GM18499 (cell line): ENCODE measurements at regions not wholly inside any gene's neighbourhood (a gene's known extent, or its start where the extent isn't known, plus 50 kb on each side); places are given as distances from the start of the nearest gene placed in this dataset.
A peak's percentile ranks its signal among the peaks of the same experiment; 100 is the strongest.
"Not testable (repeated sequence)": the region's sequence is repeated elsewhere in the genome, so short reads cannot be mapped to it uniquely, and the experiment has no call there.

Experiments
- ATAC-seq: cut with Tn5 transposase; IDR thresholded peaks from one replicate; pipeline ENCODE4 v1.9.1; 2021; ENCODE audit warnings: moderate number of reproducible peaks; ENCODE audit not compliant: insufficient read depth, unreplicated experiment

DNA sequence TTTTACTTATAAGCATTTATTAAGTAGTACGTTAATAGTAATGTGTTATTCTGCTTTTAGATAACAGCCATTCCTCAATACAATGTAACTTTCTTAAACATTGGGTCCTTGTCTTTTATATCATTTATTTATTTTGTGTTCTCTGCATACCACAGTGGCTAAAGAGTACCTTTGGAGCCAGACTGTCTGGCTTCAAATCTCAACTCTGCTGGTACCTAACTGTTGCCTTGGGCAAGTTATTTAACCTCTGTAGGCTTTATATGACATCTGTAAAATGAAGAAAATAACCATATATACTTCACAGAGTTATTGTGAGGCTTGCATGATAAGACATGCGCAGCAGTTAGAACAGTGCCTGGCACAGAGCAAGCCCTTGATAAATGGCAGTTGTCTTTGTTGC, 397.6 kb downstream of the MDFIC start:
- no peak for ATAC-seq

DNA sequence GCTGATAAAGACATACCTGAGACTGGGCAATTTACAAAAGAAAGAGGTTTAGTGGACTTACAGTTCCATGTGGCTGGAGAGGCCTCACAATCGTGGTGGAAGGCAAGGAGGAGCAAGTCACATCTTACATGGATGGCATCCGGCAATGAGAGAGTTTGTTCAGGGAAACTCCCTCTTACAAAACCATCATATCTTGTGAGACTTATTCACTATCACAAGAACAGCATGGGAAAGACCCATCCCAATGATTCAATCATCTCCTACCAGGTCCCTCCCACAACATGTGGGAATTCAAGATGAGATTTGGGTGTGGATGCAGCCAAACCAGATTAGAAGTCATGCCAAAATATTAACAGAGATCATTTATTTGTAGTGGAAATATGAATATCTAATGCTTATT, 388.4 kb downstream of the MDFIC start:
- not testable (repeated sequence) for ATAC-seq

DNA sequence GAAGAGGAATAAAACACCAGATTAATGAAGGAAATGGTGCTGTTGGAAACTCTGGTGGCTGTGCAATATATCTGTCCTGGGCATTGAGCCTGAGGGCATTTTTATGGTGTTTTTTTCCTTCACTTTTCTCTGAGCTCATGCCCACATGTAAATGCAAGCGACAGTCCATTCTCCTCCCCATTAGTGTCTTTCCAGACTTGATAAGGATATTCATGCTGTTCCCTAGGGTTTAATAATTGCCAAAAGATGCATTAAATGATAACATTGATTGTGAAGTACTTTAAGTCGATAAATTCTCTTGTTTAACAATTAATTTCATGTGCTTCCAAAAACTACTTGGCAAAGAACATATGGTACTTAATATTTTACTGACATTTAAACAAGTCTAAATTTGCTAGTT, 384.7 kb downstream of the MDFIC start:
- ATAC-seq: no peak

DNA sequence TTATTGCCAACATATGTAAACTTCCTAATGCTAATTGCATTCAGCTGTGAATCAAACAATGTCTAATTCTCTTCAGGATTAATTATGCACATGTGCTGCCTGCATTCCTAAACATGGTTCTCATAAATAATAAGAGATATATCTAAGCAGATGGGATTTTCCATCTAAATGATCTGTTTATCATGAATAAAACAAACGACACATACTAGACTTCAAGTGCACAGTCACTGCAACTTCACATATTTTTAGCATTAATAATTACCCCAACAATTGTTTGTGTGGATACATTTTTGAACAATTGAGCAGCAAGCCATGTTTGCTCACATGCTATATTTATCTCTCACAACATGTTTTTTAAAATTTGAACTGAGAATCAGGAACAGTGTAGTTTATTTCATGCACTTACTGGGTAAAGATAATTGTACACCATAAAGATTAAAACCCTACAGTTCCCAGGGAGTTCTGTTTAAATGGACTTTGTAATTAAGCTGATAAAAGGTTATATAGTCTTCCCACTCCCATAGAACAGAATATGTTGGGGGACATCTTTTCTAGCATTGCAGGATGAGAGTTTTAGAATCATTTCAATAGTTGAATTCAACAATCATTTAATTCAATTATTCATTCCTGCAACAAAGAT, 378.5 kb downstream of the MDFIC start:
- ATAC-seq: no peak

DNA sequence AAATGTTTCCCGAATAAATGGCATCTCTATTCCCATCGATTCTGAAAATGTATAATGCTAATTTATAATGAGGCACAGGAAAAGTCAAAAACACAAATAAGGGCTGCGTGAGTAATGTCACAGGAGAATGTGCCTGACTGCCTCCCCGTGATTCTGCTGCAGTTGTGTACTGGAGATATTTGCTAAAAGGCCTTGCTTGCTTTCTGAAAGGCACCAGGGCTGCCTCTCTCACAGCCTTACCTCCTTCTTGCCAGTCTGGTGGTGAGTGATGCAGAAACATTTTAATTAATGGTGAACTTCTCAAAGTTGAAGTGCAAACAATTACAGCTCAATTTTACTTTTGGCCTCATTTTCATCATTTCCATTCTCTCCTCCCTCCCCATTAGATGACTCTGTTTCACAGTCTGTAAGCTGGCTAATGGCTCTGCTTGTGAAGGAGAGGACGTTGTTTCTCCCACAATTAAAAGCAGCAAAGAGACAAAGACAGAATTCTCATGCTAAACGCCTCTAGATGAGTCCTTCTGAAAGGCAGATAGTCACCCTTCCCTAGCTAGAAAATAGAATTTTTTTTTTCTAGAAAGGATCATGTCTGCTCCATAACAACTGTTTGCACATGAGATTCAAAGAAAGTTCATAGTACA, 377.6 kb downstream of the MDFIC start:
- no peak for ATAC-seq

DNA sequence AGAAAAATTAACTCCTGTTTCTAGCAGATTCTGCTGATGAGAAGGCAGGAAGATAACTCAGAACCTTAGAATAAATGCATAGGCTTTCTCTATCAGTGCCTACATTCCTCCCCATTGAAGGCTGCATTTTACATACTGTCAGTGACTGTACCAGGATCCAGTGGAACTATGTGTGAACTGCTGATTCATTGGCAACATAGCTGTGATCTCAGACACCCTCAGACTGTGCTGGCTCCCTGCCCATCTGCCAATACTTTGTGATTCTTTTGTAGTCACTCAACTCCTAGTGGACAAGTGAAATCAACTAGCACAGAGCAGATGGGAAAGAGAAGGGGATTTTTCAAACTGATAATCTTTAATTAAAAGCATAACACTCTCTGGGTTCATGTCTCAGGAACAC, 375.8 kb downstream of the MDFIC start:
- no peak for ATAC-seq

DNA sequence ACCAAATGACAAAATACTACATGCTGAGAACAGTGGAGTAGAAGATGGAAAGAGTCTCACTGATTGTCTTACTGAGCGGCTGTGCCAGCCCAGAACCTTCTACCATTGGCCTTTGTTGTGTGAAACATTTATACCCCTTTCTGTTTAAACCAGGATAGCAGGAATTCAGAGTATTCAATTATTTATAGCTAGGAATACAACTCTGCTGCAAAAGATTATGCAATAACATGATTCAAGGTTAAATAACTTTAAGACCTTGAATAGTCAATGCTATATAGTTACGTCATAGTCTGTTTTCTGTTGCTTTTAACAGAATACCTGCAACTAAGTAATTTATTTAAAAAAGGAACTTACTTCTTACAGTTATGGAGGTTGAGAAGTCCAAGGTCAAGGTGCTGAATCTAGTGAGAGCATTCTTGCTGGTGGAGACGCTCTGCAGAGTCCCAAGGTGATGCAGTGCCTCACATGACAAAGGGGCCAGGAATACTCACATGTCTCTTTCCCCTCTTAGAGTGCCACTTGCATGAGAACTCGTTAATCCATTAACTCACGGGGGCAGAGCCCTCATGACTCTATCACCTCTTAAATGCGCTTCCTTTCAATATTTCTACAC, 371.8 kb downstream of the MDFIC start:
- no peak for ATAC-seq

DNA sequence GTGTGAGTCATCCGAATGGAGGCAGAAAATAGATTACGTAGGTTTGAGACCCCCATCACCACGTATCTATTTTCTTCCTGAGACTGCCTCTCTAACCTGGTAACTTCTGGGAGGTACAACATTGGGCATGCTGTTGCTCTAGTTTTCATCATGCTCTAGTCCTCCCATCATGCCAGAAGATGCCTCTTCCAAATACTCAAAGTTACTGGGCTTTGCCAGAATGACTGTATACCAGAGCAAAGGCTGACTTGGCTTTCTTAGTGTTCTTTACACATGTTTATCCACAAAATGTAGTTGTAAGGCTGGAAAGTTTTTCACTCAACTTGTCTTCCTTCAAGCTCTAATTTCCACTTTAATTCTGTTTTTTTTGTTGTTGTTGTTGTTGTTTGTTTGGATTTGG, 370.5 kb downstream of the MDFIC start:
- ATAC-seq: no peak

DNA sequence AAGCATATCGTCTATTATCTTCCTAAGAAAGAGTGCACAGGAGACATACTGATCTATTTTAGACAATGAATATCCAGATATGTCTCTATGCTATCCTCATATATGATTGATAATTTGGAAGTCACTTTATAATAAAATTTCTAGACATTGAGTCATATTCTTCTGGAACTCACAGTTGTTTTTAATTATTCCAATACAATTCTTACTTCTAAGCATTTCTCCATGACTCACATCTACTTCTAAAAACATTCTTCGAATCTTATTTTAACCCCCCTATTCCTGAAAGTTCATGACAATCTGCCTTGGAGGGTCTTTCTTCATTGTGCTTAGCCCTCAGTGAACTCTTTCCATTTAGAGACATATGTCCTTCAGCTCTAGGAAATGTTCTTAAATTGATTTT, 368.1 kb downstream of the MDFIC start:
- no peak for ATAC-seq

DNA sequence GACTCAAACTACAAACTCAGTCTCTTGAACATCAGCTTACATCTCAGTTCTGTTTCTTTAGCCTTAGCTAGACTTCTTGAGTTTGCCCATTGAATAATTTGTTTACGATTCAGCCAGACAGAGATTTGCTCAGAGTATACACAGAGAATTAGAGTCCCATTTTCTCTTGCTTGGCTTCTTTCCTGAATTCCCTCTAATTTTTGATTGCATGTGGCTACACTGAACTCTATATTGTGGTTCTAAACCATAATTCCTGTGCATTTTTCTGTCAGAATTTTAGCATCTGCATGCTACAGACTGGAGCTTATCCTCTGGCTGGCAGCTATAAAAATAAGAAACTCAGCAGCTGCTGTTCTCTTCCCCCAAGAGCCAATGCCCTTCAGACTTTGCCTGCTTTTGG, 354.9 kb downstream of the MDFIC start:
- no peak for ATAC-seq

DNA sequence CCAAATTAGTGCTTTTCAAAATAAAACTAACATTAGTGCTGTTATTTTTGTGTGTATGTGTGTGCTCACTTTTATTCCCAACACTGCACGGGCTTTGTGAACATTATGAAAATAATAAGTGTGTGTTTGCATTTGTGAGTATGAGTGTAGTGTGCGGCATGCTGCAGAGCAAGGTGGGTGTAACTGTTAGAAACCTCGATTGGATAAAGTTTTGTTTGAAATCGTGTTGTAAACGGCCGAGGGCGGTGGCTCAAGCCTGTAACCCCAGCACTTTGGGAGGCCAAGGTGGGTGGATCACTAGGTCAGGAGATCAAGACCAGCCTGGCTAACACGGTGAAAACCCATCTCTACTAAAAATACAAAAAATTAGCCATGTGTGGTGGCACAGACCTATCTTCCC, 352.0 kb downstream of the MDFIC start:
- ATAC-seq: not testable (repeated sequence)

DNA sequence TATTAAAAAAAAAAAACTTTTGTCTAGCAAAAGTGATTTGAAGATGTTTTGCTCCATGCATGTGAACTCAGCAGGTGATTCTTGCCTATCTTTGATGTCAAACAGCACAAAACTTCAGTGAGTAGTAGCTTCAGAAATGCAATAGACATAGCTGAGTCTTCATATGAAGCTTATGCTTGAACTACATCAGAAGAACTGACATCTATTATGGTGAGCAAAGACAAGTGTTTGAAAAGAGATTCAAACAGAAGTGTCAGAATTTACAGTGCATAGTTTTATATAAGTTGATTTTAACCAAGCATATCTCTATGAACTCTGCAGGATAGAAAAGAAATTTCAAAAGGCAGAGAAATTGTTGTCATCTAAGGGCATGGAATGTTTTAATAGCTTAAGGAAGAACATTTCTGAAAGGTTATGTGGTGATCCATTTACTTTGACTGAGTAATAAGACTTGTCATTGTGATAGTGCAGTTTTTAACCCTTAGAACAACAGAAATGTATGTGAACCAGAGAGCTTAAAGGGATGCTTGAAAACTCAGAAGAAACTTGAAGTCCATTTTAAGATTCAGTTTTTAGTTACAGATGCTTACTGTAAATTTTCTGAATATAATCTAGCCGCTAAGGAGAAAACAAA, 351.4 kb downstream of the MDFIC start:
- no peak for ATAC-seq

DNA sequence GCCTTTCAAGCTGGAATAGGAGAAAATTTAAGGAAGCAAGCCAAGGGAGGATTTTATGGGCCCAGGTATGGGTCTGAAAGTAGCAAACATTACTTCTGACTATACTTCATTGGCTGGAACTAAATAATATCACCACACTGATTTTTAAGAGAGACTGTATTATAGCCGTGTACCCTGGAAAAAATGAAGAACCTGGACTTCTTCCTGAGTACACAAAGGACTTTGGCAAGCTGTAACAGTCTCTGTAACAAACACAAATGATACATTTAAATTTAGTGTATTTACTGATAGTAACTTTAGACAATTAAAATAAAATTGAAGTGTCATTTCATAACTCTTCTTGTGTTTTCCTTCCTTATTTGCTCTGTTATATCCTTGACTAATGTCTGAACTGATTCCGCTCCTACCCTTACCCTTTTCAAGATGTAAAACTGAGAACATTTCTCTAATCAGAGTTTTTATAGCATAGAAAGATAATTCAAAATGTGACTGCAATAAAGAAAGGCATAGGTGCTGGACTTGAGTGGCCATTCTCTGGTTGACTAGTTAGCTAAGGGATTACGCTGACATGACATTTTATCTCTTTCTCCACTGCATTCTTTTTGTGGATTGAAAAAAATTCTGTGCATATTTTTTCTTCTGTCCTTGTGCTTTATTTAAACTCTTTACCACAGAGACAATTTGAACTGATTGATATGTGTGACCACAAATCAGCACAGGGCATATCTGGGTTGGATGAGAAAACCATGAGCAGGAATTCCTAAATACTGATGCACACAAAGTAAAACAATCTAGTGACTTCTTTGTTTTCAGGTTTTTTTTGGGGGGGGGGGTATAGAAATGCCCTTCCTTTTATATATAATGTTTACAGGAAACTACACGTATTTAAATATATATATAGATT, 349.7 kb downstream of the MDFIC start:
- ATAC-seq: no peak

DNA sequence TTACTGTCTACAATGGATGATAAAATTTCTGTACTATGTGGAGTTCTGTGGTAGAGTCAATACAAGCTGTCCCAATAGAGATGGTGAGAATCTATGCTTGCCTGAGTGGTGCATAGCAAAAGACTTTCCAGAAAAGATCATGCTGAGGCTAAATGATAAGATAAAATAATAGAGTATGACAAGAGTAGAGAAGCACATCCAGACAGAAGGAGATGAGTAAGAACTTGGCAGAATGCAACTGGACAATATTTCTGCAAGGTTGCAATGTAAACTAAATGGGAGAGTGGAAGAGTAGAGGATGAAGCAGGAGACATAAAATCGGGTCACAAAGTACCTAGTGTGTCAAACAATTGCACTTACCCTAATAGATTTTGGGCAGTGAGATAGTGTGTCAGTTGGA, 347.6 kb downstream of the MDFIC start:
- no peak for ATAC-seq

DNA sequence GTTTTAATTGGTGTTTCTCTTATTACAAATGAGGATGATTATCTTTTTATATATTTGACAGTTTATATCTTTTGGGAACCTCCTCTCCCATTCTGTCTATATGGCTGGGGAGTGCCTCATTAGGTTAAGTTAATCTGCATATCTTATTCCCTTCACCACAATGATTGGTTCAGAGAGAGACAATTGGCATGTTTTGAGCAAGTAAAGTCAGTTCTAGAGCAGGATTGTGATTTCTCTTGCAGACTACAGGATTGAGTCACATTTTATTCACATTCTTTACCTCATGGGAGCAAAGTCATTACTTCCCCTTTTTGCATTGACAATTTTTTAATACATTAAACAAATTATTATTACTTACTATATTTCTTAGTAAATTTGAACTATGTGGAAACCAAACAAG, 345.6 kb downstream of the MDFIC start:
- peak; percentile 81 for ATAC-seq

DNA sequence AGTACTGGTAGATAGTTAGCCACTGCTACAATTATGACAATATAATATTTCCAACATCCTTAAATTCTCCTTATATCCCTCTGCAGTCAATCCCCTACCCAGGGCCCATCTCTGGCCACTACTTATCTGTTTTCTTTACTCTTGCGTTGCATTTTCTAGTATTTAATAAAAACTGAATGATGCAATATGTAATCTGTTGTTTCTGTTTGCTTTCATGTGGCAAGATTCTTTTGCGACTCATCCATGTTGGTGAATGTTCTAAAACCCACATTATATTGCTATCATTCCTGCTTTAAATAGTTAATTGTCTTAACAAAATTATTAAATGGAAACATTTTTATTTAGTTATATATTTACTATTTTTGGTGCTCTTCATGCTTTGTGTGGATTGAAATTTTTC, 338.5 kb downstream of the MDFIC start:
- no peak for ATAC-seq

DNA sequence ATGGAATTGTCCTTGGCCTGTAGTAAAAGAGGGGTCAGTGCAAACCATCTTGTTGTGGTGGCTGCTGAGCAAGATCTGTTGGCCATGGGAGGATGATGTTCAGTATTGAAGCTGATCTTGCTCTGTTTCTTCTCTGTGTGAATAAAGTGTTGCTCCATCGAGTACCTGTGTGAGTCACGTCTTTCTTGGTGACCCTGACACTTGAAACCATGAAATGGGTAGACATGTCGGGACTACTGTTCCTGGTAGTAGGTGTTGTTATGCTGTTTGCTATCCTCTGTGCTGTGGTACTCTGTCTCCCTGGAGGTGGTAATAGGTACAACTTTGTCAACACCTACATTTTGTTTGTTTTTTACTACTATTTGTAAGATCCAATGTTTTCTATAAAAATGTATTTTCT, 330.6 kb downstream of the MDFIC start:
- no peak for ATAC-seq

DNA sequence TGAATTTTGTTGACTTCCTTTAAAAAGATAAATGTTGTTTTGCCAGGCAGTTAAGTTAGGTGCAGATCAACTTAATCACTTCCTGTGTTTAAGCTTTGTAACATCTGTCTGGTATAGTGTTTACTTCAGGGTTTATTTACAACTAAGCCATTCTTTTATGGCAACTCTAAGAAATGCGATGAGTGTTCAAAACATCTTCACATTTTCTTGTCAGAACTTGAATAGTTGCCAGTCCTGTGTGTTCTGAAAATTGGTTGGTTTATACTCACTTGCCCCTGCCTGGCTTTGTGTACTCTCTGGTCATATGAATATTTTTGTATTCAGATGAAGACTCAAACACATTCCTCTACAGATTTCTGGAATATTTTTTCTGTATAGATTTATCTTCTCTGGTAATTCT, 327.2 kb downstream of the MDFIC start:
- ATAC-seq: no peak

DNA sequence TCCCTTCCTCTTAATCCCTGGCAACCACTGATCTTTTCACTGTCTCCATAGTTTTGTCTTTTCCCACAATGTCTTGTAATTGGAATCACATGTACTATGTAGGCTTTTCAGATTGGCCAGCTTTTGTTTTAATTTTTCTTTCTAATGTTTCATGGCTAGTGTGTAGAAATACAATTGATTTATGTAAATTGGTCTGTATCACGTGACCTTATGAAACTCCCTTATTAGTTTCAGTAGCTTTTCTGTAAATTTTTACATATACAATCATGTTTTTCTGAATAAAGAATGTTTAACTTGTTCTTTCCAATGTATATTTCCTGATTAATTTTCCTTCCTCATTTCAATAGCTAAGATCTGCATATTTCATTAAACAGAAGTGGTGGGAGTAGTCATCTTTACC, 319.3 kb downstream of the MDFIC start:
- no peak for ATAC-seq

DNA sequence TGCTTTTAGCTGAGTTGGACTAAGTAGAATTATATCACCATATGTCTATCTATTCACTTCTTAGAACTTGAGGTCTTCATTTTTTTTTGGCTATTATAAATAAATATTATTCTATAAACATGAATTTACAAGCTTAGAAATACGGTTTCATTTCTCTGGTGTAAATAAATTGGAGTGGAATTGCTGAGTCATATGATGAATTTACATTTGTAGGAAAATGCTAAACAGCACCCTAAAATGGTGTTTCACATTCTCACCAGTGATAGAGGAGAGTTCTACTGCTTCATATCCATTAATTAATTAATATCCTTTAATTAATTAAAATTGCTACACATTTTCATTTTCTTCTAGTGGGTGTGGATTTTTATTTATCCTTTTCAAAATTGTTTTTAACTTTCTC, 318.3 kb downstream of the MDFIC start:
- no peak for ATAC-seq

DNA sequence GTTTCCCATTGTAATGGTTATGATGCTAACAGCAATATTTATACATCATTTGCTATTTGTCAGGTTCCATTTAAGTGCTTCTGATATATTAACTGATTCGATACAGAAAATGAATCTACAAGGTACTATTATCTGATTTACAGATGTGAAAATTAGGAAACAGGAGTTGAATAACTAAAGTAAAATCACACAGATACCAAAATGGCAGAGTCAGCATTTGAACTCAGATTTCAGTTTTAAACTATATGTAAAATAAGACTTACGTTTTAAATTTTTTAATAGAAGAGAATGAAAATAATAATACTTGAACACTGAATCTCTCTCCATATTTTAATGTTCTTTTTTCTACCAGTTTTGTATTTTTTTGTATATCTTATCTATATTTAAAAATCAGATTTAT, 313.2 kb downstream of the MDFIC start:
- no peak for ATAC-seq
